ENCODE measurements at regions not wholly inside any gene's neighbourhood (a gene's known extent, or its start where the extent isn't known, plus 50 kb on each side); places are given as distances from the start of the nearest gene placed in this dataset.

DNA sequence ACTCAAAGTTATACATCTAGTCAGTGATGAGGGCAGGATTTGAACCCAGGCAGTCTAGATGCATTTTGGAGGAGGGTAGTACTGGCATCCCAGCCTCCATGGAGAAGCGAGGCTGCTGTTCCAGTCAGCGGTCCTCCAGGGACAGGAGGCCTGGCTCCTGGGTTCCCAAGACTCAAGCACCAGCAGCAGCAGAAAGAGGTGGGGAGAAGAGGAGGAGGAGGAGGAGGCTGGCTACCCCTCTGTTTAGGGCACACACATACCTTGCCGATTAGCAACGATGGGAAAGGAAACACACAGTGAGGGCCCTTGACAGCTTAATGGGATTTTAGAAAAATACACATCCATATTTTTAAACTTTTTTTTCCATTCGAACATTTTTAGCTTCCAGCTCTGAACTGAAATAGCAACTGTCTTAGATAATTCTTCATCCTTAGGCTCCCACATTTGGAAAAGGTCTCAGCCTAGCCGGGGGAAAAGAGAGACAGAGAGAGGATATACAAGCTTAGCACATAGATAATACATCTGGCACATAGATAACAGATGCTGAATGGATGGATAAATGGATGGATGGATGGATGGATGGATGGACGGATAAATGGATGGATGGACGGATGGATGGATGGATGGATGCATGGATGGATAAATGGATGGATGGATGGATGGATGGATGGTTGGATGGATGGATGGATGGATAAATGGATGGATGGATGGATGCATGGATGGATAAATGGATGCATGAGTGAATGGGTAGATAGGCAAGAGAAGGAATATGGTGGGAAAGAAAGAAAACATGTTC, 87.9 kb downstream of the LBH start:
- Mint-ChIP-seq H3K27me3 (ENCODE audit: low read depth in 2 of 2) (no peaks in the 10 kb centered on the region), H3K4me1 (peaks cover 26 to 28% of the 10 kb centered on the region in 2 donors), H3K36me3 (no peaks in the 10 kb centered on the region), H3K4me3 (no peak overlapping the region), H3K27ac (peak overlapping the region in 1 of 2 donors; percentile 22), H3K9me3 (peaks cover 4 to 6% of the 10 kb centered on the region in 2 donors)
- DNase-seq: no peak
- H3K9me3 ChIP-seq (ENCODE audit: control insufficient read depth, insufficient read depth, low read length): peaks cover 10% of the 10 kb centered on the region
- H3K4me1 ChIP-seq (ENCODE audit: control insufficient read depth, insufficient read depth, low read length): peaks cover 22% of the 10 kb centered on the region
- TF ChIP-seq, protein P1, sequence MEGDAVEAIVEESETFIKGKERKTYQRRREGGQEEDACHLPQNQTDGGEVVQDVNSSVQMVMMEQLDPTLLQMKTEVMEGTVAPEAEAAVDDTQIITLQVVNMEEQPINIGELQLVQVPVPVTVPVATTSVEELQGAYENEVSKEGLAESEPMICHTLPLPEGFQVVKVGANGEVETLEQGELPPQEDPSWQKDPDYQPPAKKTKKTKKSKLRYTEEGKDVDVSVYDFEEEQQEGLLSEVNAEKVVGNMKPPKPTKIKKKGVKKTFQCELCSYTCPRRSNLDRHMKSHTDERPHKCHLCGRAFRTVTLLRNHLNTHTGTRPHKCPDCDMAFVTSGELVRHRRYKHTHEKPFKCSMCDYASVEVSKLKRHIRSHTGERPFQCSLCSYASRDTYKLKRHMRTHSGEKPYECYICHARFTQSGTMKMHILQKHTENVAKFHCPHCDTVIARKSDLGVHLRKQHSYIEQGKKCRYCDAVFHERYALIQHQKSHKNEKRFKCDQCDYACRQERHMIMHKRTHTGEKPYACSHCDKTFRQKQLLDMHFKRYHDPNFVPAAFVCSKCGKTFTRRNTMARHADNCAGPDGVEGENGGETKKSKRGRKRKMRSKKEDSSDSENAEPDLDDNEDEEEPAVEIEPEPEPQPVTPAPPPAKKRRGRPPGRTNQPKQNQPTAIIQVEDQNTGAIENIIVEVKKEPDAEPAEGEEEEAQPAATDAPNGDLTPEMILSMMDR (IDR thresholded peaks at IDR 0.05): no peak
- no peak for ATAC-seq
- H3K36me3 ChIP-seq (ENCODE audit: control insufficient read depth, insufficient read depth, low read length): no peaks in the 10 kb centered on the region
- 80% methylated on average over 8 of the region's 8 CpGs for WGBS (ENCODE audit: insufficient coverage)
- no peak overlapping the region for H3K4me3 ChIP-seq (ENCODE audit: low read length)
- intact Hi-C loops (cut with micrococcal nuclease): no loop called here
- no peak overlapping the region for H3K27ac ChIP-seq (ENCODE audit: low read length)
- H3K27me3 ChIP-seq (ENCODE audit: control insufficient read depth, insufficient read depth, low read length): no peaks in the 10 kb centered on the region

DNA sequence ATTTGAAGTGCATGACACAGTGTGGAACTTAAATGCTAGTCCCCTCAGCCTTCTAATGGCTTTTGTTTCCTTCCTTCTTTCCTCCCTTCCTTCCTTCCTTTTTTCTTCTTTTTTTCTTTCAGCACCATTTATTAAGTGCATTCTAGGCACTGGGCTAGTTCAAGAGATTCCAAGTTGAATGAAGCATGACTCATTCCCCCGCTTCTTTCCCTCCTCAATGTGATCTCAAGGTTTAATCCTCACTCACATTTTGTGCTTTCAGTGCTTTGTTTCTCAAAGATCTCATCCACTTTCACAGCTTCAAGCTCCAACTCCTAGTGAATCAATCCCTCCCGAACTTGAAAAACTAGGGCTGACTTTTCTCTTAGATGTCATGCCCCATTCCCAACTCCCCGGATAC, 90.1 kb downstream of the LBH start:
- H3K9me3 ChIP-seq (ENCODE audit: control insufficient read depth, insufficient read depth, low read length): no peaks in the 10 kb centered on the region
- no peaks in the 10 kb centered on the region for H3K36me3 ChIP-seq (ENCODE audit: control insufficient read depth, insufficient read depth, low read length)
- H3K4me3 Mint-ChIP-seq: no peak overlapping the region
- peaks cover 3 to 4% of the 10 kb centered on the region in 2 donors for H3K9me3 Mint-ChIP-seq
- TF ChIP-seq, protein P1 (IDR thresholded peaks at IDR 0.05): no peak
- no peak overlapping the region for H3K27ac ChIP-seq (ENCODE audit: low read length)
- H3K27me3 ChIP-seq (ENCODE audit: control insufficient read depth, insufficient read depth, low read length): no peaks in the 10 kb centered on the region
- DNase-seq (no peak), ATAC-seq (no peak)
- no peak overlapping the region for H3K4me3 ChIP-seq (ENCODE audit: low read length)
- H3K27ac Mint-ChIP-seq: no peak overlapping the region
- H3K4me1 ChIP-seq (ENCODE audit: control insufficient read depth, insufficient read depth, low read length): peaks cover under 1% of the 10 kb centered on the region
- H3K4me1 Mint-ChIP-seq: peaks cover 5 to 11% of the 10 kb centered on the region in 2 donors
- H3K36me3 Mint-ChIP-seq: no peaks in the 10 kb centered on the region
- intact Hi-C loops (cut with micrococcal nuclease): no loop called here
- H3K27me3 Mint-ChIP-seq (ENCODE audit: low read depth in 2 of 2): no peaks in the 10 kb centered on the region
- 88% methylated on average over 3 of the region's 3 CpGs for WGBS (ENCODE audit: insufficient coverage)

DNA sequence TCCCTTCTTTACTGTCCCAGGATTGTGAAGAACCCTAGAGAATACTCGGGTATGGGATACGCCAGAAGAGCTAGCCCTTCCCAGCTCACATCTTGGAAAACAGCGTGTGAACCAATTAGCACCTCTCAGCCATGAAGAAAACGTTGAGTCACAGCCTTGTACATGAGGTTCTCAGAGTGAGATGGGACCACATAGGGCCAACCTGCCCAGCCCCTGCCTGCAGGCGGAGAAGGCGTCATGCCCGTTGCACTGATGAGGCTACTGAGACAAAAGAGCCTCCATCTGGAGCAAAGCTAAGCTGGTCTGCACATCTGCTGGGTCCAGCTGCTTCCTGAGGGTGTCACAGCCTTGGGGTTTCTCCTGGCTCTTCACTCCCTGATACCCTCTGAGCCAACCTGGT, 92.2 kb downstream of the LBH start:
- no peak overlapping the region for H3K27ac Mint-ChIP-seq
- Histone ChIP-seq H3K4me1 (ENCODE audit: control insufficient read depth, insufficient read depth, low read length) (no peaks in the 10 kb centered on the region), H3K27ac (ENCODE audit: low read length) (no peak overlapping the region), H3K36me3 (ENCODE audit: control insufficient read depth, insufficient read depth, low read length) (no peaks in the 10 kb centered on the region), H3K4me3 (ENCODE audit: low read length) (no peak overlapping the region), H3K27me3 (ENCODE audit: control insufficient read depth, insufficient read depth, low read length) (no peaks in the 10 kb centered on the region), H3K9me3 (ENCODE audit: control insufficient read depth, insufficient read depth, low read length) (no peaks in the 10 kb centered on the region)
- H3K4me3 Mint-ChIP-seq: no peak overlapping the region
- TF ChIP-seq, protein P1 (IDR thresholded peaks at IDR 0.05): no peak
- WGBS (ENCODE audit: insufficient coverage): 84% methylated on average over 7 of the region's 7 CpGs
- intact Hi-C loops (cut with micrococcal nuclease): no loop called here
- DNase-seq: no peak
- no peak for ATAC-seq
- H3K27me3 Mint-ChIP-seq (ENCODE audit: low read depth in 2 of 2): no peaks in the 10 kb centered on the region
- no peaks in the 10 kb centered on the region for H3K36me3 Mint-ChIP-seq
- H3K9me3 Mint-ChIP-seq: peaks cover 3 to 4% of the 10 kb centered on the region in 2 donors
- H3K4me1 Mint-ChIP-seq: peaks cover 0 to 16% of the 10 kb centered on the region in 2 donors

All from natural killer cell (primary cell).